KMS-11 (cell line): ENCODE measurements at regions not wholly inside any gene's neighbourhood (a gene's known extent, or its start where the extent isn't known, plus 50 kb on each side); places are given as distances from the start of the nearest gene placed in this dataset.

ENCODE experiments used
- H2AFZ ChIP-seq: fragments of 200-600 bp; sonication (generic); 2 replicates; pipeline ENCODE4 v1.6.1; 2016; ENCODE audit warnings: antibody characterized with exemption, mixed run types, low read depth
- H3K27ac ChIP-seq: fragments of 200-600 bp; sonication (generic); 2 replicates; pipeline ENCODE4 v1.6.1; 2016; ENCODE audit warnings: mild to moderate bottlenecking, mixed run types
- H3K27me3 ChIP-seq: fragments of 200-600 bp; sonication (generic); 2 replicates; pipeline ENCODE4 v1.6.1; 2017; ENCODE audit warnings: mild to moderate bottlenecking, low read depth, mixed run types, moderate library complexity; ENCODE audit not compliant: insufficient read depth
- H3K36me3 ChIP-seq: fragments of 200-600 bp; sonication (generic); 2 replicates; pipeline ENCODE4 v1.6.1; 2017; ENCODE audit warnings: mild to moderate bottlenecking, mixed run types; ENCODE audit not compliant: insufficient read depth
- H3K4me1 ChIP-seq: fragments of 200-600 bp; sonication (generic); 2 replicates; pipeline ENCODE4 v1.6.1; 2016; ENCODE audit warnings: mild to moderate bottlenecking, low read depth, mixed run types; ENCODE audit not compliant: poor library complexity, severe bottlenecking
- H3K4me2 ChIP-seq: fragments of 200-600 bp; sonication (generic); 2 replicates; pipeline ENCODE4 v1.7.0; 2016; ENCODE audit warnings: mild to moderate bottlenecking, mixed run types
- H3K4me3 ChIP-seq: fragments of 200-600 bp; sonication (generic); IDR thresholded peaks from 2 replicates; pipeline ENCODE4 v1.6.1; 2017; ENCODE audit warnings: low read depth, low read length, mixed read lengths; ENCODE audit not compliant: insufficient read depth
- H3K79me2 ChIP-seq: fragments of 200-600 bp; sonication (generic); 2 replicates; pipeline ENCODE4 v1.6.1; 2016; ENCODE audit warnings: low read depth, mixed run types; ENCODE audit not compliant: insufficient read depth
- H3K9ac ChIP-seq: fragments of 200-600 bp; sonication (generic); 2 replicates; pipeline ENCODE4 v1.6.1; 2016; ENCODE audit warnings: mild to moderate bottlenecking, mixed run types
- H4K20me1 ChIP-seq: fragments of 200-600 bp; sonication (generic); 2 replicates; pipeline ENCODE4 v1.6.1; 2016; ENCODE audit warnings: mild to moderate bottlenecking, mixed run types; ENCODE audit not compliant: insufficient read depth
- TF ChIP-seq, protein P1 (sequence below): fragments of 200-600 bp; sonication (generic); conservative IDR thresholded peaks from 2 replicates; pipeline ENCODE4 v1.6.1; 2017; ENCODE audit warnings: low read depth, mild to moderate bottlenecking, antibody characterized with exemption, low read length, moderate library complexity, mixed read lengths

DNA sequence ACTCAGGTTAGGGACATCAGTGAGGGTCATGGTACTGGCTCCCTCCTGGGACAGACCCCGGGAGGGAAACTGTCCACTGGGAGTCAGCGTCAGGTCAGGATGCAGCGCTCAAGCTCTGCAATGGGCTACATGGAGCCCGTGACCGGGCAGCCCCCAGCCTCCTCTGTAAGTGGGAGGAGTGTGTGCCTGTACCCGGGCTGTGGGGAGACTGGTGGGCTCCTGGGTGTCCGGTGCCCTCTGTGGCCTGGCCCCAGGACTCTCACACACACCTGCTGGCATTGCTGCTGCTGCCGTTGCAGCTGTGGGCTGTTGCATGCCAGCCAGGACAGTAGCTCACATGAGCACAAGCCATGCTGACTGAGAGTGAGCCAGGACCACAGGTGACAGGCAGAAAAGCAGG lies 630.3 kb downstream of the TBC1D22A start:
- Histone ChIP-seq H3K4me2 (no peak overlapping the region), H2AFZ (no peak overlapping the region), H3K36me3 (no peaks in the 10 kb centered on the region), H4K20me1 (no peaks in the 10 kb centered on the region), H3K9ac (no peak overlapping the region), H3K4me1 (no peaks in the 10 kb centered on the region), H3K27me3 (no peaks in the 10 kb centered on the region), H3K27ac (no peak overlapping the region), H3K4me3 (no peak overlapping the region), H3K79me2 (no peaks in the 10 kb centered on the region)
- TF ChIP-seq, protein P1, sequence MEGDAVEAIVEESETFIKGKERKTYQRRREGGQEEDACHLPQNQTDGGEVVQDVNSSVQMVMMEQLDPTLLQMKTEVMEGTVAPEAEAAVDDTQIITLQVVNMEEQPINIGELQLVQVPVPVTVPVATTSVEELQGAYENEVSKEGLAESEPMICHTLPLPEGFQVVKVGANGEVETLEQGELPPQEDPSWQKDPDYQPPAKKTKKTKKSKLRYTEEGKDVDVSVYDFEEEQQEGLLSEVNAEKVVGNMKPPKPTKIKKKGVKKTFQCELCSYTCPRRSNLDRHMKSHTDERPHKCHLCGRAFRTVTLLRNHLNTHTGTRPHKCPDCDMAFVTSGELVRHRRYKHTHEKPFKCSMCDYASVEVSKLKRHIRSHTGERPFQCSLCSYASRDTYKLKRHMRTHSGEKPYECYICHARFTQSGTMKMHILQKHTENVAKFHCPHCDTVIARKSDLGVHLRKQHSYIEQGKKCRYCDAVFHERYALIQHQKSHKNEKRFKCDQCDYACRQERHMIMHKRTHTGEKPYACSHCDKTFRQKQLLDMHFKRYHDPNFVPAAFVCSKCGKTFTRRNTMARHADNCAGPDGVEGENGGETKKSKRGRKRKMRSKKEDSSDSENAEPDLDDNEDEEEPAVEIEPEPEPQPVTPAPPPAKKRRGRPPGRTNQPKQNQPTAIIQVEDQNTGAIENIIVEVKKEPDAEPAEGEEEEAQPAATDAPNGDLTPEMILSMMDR = no peak

DNA sequence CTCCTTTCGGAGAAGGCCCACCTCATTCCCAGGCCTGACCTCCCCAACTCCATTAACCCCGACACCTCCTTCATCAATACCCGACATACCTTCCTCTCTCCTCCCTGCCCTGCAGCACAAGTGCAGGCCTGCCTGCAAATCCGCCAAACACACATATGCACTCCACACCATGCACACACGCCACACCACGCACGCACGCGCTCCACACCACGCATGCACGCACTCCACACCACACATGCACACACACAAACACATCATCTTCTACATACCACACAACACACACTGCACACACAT lies 629.6 kb downstream of the TBC1D22A start:
- H3K27ac ChIP-seq = no peak overlapping the region
- H3K27me3 ChIP-seq = no peaks in the 10 kb centered on the region
- H3K36me3 ChIP-seq = no peaks in the 10 kb centered on the region
- H3K4me1 ChIP-seq = no peaks in the 10 kb centered on the region
- no peaks in the 10 kb centered on the region for H3K79me2 ChIP-seq
- TF ChIP-seq, protein P1 = no peak
- H3K4me3 ChIP-seq = no peak overlapping the region
- no peak overlapping the region for H2AFZ ChIP-seq
- no peaks in the 10 kb centered on the region for H4K20me1 ChIP-seq
- H3K4me2 ChIP-seq = no peak overlapping the region
- H3K9ac ChIP-seq = no peak overlapping the region

DNA sequence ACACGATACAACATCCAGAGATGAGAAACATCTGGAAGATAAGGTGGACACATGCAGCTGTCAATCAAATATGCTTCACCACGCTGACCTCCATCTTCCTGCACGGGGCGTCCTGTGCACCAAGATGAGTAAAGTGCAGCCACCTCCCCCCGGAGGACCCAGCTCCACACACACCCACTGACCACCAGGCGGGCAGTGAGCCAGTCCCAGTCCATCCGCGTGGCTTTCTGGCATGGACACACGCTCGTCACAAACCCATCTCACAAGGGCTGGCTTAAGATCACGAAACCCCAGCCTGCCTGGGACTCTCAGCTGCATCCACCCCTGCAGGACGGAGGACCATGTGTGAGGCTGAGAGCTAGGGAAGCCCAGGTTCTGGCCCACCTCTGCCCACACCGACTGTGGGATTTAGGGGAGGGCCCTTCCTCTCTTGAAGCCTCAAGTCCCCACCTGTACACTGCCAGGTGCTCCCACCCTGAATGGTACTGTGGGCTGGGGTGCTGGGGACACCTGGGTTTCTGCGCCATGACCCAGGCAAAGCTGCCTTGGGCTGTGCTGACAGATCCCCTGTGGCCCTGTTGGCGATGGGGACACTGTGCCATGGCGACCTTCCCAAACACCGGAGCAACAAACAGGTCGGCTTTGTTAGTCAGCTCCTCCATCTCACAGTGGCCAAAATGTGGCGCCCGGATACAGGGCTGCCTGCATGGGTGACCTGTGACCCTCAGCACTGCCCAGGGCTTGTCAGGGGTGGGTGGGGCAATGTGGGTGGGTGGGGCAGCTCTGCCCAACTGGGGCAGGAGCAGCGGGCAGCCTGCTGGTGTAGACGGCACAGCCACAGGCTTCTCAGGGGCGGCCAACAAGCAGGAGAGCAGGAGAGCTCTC lies 629.0 kb downstream of the TBC1D22A start:
- Histone ChIP-seq H3K4me2 (no peak overlapping the region), H4K20me1 (no peaks in the 10 kb centered on the region), H3K79me2 (no peaks in the 10 kb centered on the region), H3K36me3 (no peaks in the 10 kb centered on the region), H2AFZ (no peak overlapping the region), H3K27ac (no peak overlapping the region), H3K9ac (no peak overlapping the region), H3K4me1 (no peaks in the 10 kb centered on the region), H3K4me3 (no peak overlapping the region), H3K27me3 (no peaks in the 10 kb centered on the region)
- TF ChIP-seq, protein P1 = no peak

DNA sequence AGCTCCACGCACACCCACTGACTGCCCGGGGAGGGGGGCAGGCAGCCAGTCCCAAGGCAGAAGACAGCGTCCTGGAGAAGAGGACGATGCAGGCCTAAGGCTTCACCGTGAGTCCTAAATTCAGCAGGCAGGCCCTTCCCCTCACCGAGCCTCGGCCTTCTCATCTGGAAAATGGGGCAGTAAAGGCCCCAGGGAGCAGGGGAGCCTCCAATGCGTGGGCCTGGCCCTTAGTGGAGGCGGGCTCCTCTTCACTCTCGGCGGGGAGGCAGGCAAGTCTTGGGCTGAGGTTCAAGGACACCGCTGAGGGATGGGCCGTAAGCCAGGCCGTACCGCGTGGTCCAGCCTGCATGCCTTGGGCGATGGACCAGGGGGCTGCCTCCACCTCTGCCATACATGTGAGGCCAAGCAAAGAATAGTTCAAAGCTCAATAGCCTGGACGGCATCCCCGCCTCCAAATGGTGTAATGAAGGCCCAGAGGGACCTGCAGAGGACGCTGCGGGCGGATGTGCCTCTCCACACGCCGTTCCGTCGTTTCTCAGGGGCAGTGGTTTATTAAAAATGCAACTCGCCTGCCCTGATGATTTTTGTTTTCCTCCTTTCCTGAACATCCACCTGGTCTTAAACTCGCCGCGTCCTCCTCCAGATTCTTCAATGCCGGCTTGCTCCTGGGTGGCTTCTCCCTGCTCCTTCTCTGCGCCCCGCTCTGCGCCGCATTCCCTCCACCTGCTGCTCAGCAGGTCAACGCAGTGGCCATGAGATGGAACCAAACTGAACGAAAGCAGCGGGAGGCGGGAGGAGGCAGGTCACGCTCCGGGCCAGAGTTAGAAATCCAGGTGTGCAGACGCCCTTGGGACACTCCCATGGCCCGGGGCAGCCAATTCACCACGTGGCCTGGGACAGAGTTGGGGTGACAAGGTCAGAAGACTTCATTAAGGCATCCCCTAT lies 627.8 kb downstream of the TBC1D22A start:
- Histone ChIP-seq H3K27me3 (no peaks in the 10 kb centered on the region), H3K4me3 (no peak overlapping the region), H3K4me1 (no peaks in the 10 kb centered on the region), H2AFZ (no peak overlapping the region), H4K20me1 (no peaks in the 10 kb centered on the region), H3K9ac (no peak overlapping the region), H3K4me2 (no peak overlapping the region), H3K27ac (no peak overlapping the region), H3K79me2 (no peaks in the 10 kb centered on the region), H3K36me3 (no peaks in the 10 kb centered on the region)
- TF ChIP-seq, protein P1 = no peak
